ENCODE measurements at regions not wholly inside any gene's neighbourhood (a gene's known extent, or its start where the extent isn't known, plus 50 kb on each side); places are given as distances from the start of the nearest gene placed in this dataset.

DNA sequence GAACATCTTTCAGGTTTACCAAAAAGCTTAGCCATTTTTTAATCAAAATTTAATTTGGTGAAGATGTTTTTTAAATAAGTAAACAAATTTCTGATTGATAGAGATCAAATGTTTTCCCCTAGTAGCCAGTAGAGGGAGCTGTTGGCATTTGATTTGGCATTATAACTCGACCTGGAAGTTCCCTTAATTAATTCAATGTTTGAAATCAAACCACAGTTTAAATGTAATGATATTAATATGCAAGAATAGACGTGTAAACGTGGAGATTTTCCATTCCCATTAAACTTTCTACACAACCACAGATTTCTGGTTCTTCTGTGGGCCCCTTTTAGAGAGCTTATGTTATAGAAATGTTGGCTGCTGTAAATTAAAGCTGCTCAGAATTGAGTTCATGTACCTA, 148.1 kb upstream of the MPDZ start:
- H3K79me2 ChIP-seq (replicated peaks; ENCODE audit: insufficient read depth) = no peaks in the 10 kb centered on the region
- ATAC-seq (no peak), DNase-seq (ENCODE audit: low spot score) (peak; percentile 54)
- no peaks in the 10 kb centered on the region for H3K36me3 ChIP-seq (ENCODE audit: insufficient read depth)
- H3K4me3 ChIP-seq = no peak overlapping the region
- H3K4me3 Mint-ChIP-seq = no peak overlapping the region
- H3K36me3 Mint-ChIP-seq (ENCODE audit: low read depth) = no peaks in the 10 kb centered on the region
- H3K27me3 ChIP-seq (ENCODE audit: insufficient read depth) = no peaks in the 10 kb centered on the region
- no peak overlapping the region for H3K27ac ChIP-seq (ENCODE audit: low read depth)
- no peak overlapping the region for H3K4me2 ChIP-seq
- H3K9me3 Mint-ChIP-seq = no peaks in the 10 kb centered on the region
- H3K27me3 Mint-ChIP-seq (ENCODE audit: insufficient read depth, low read depth, poor library complexity) = peaks cover 2% of the 10 kb centered on the region
- no peaks in the 10 kb centered on the region for H3K9me2 ChIP-seq (ENCODE audit: insufficient read depth)
- TF ChIP-seq, protein P1, sequence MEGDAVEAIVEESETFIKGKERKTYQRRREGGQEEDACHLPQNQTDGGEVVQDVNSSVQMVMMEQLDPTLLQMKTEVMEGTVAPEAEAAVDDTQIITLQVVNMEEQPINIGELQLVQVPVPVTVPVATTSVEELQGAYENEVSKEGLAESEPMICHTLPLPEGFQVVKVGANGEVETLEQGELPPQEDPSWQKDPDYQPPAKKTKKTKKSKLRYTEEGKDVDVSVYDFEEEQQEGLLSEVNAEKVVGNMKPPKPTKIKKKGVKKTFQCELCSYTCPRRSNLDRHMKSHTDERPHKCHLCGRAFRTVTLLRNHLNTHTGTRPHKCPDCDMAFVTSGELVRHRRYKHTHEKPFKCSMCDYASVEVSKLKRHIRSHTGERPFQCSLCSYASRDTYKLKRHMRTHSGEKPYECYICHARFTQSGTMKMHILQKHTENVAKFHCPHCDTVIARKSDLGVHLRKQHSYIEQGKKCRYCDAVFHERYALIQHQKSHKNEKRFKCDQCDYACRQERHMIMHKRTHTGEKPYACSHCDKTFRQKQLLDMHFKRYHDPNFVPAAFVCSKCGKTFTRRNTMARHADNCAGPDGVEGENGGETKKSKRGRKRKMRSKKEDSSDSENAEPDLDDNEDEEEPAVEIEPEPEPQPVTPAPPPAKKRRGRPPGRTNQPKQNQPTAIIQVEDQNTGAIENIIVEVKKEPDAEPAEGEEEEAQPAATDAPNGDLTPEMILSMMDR (conservative IDR thresholded peaks at IDR 0.05; ENCODE audit: low read depth in 2 of 2) = peak; percentile 63 to 99
- TF ChIP-seq POLR2AphosphoS5 (IDR thresholded peaks at IDR 0.05; ENCODE audit: low read depth) = no peak
- no peak overlapping the region for H2AFZ ChIP-seq
- peaks cover 45% of the 10 kb centered on the region for H3K4me1 ChIP-seq (ENCODE audit: insufficient read depth)
- H3F3A ChIP-seq (replicated peaks; ENCODE audit: low read depth) = no peaks in the 10 kb centered on the region
- peaks cover 44% of the 10 kb centered on the region for H3K4me1 Mint-ChIP-seq
- no peak overlapping the region for H3K27ac Mint-ChIP-seq
- H4K20me1 ChIP-seq (replicated peaks; ENCODE audit: insufficient read depth) = no peaks in the 10 kb centered on the region

DNA sequence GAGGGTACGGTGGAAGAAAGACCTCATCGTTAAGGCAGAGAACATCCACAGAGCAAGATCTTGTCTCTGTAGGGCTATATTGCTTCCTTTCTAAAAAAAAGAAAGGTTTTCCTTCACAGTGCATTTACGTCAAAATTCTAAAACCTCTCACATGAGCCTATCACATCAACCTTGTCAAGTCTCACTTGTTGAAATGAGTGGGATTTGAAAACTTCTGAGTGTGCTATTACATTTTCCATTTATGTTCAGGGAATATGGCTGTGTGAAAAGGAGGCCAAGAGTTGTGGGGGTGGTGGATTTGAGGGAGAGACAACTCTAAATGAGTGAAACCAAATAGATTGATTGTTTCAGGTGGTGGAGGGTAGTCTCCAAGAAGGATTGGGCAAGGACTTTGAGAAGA, 147.1 kb upstream of the MPDZ start:
- DNase-seq (ENCODE audit: low spot score) = no peak
- H3K36me3 Mint-ChIP-seq (ENCODE audit: low read depth) = no peaks in the 10 kb centered on the region
- no peaks in the 10 kb centered on the region for H3K9me3 Mint-ChIP-seq
- Histone ChIP-seq H3K27me3 (ENCODE audit: insufficient read depth) (no peaks in the 10 kb centered on the region), H3K36me3 (ENCODE audit: insufficient read depth) (no peaks in the 10 kb centered on the region), H3K4me3 (no peak overlapping the region), H3K79me2 (replicated peaks; ENCODE audit: insufficient read depth) (no peaks in the 10 kb centered on the region), H3K27ac (ENCODE audit: low read depth) (no peak overlapping the region), H2AFZ (no peak overlapping the region), H3F3A (replicated peaks; ENCODE audit: low read depth) (no peaks in the 10 kb centered on the region), H4K20me1 (replicated peaks; ENCODE audit: insufficient read depth) (no peaks in the 10 kb centered on the region), H3K9me2 (ENCODE audit: insufficient read depth) (no peaks in the 10 kb centered on the region), H3K4me1 (ENCODE audit: insufficient read depth) (peaks cover 37% of the 10 kb centered on the region), H3K4me2 (no peak overlapping the region)
- TF ChIP-seq EZH2 (IDR thresholded peaks at IDR 0.05; ENCODE audit: low read depth, unreplicated experiment) = no peak
- no peak for TF ChIP-seq ZNF331 (CRISPR knock-in tag; IDR thresholded peaks at IDR 0.05; ENCODE audit: low read depth)
- no peak for TF ChIP-seq CREB1 (CRISPR knock-in tag; IDR thresholded peaks at IDR 0.05; ENCODE audit: low read depth)
- no peak for TF ChIP-seq STAT1 (IDR thresholded peaks at IDR 0.05; ENCODE audit: unreplicated experiment)
- TF ChIP-seq ETS1 (IDR thresholded peaks at IDR 0.05) = no peak
- no peak for TF ChIP-seq ZNF114 (CRISPR knock-in tag; IDR thresholded peaks at IDR 0.05)
- TF ChIP-seq JUNB (IDR thresholded peaks at IDR 0.05; ENCODE audit: unreplicated experiment) = no peak
- TF ChIP-seq, protein P1 (conservative IDR thresholded peaks at IDR 0.05; ENCODE audit: low read depth in 2 of 2) = no peak
- ATAC-seq = no peak
- peaks cover 38% of the 10 kb centered on the region for H3K4me1 Mint-ChIP-seq
- no peak overlapping the region; the same call in 1 of the 2 replicates for H3K27ac Mint-ChIP-seq
- no peaks in the 10 kb centered on the region for H3K27me3 Mint-ChIP-seq (ENCODE audit: insufficient read depth, low read depth, poor library complexity)
- H3K4me3 Mint-ChIP-seq = no peak overlapping the region

Data from GM23338 (cell line).